ENCODE measurements at regions not wholly inside any gene's neighbourhood (a gene's known extent, or its start where the extent isn't known, plus 50 kb on each side); places are given as distances from the start of the nearest gene placed in this dataset.

GRCh38 chr18:44089732-44090131, 591.0 kb upstream of the SETBP1 start:
- DNase-seq (ENCODE audit: low spot score) = no peak
- no peak for TF ChIP-seq CTCF (IDR thresholded peaks at IDR 0.05; ENCODE audit: extremely low read depth, missing control alignments)

GRCh38 chr18:44090453-44090852, 590.2 kb upstream of the SETBP1 start:
- TF ChIP-seq CTCF (IDR thresholded peaks at IDR 0.05; ENCODE audit: extremely low read depth, missing control alignments) = no peak
- no peak for DNase-seq (ENCODE audit: low spot score)

- DNase-seq (ENCODE audit: low spot score) = no peak
- no peak for TF ChIP-seq CTCF (IDR thresholded peaks at IDR 0.05; ENCODE audit: extremely low read depth, missing control alignments)
Observed at GRCh38 chr18:44093253-44093652, 587.4 kb upstream of the SETBP1 start.

- no peak for DNase-seq (ENCODE audit: low spot score)
- no peak for TF ChIP-seq CTCF (IDR thresholded peaks at IDR 0.05; ENCODE audit: extremely low read depth, missing control alignments)
Observed at GRCh38 chr18:44096016-44096415, 584.7 kb upstream of the SETBP1 start.

GRCh38 chr18:44098551-44099098, 582.1 kb upstream of the SETBP1 start:
- DNase-seq (ENCODE audit: low spot score) = peak; percentile 3
- TF ChIP-seq CTCF (IDR thresholded peaks at IDR 0.05; ENCODE audit: extremely low read depth, missing control alignments) = no peak

GRCh38 chr18:44107187-44107586, 573.5 kb upstream of the SETBP1 start:
- no peak for TF ChIP-seq CTCF (IDR thresholded peaks at IDR 0.05; ENCODE audit: extremely low read depth, missing control alignments)
- no peak for DNase-seq (ENCODE audit: low spot score)

GRCh38 chr18:44111337-44111736, 569.4 kb upstream of the SETBP1 start:
- TF ChIP-seq CTCF (IDR thresholded peaks at IDR 0.05; ENCODE audit: extremely low read depth, missing control alignments) = no peak
- DNase-seq (ENCODE audit: low spot score) = no peak
